ENCODE measurements at regions not wholly inside any gene's neighbourhood (a gene's known extent, or its start where the extent isn't known, plus 50 kb on each side); places are given as distances from the start of the nearest gene placed in this dataset.
A peak's percentile ranks its signal among the peaks of the same experiment; 100 is the strongest.
"Not testable (repeated sequence)": the region's sequence is repeated elsewhere in the genome, so short reads cannot be mapped to it uniquely, and the experiment has no call there.

DNA sequence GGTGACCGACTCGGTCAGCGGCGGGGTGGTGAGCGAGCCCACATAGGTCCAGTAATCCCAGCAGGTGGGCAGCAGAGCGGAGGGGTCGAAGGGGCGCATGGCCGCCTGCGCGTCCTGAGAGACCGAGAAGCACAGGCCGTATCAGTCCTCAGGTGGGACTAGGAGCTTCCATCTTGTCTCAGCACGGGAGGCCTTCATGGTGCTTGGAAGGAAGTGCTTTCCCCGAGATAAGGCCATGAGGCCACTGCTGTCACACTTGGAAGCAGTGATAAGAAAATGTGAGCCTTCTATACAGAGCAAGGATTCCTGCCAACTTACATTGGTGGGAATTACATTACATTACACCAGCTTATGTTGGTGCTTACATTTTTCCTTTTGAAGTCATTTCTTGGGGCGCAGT is 62.6 kb upstream of the METTL9 start:
- DNase-seq: not testable (repeated sequence)

- not testable (repeated sequence) for DNase-seq
Measured at GRCh38 chr16:21537598-21537997, 61.8 kb upstream of the METTL9 start.

DNA sequence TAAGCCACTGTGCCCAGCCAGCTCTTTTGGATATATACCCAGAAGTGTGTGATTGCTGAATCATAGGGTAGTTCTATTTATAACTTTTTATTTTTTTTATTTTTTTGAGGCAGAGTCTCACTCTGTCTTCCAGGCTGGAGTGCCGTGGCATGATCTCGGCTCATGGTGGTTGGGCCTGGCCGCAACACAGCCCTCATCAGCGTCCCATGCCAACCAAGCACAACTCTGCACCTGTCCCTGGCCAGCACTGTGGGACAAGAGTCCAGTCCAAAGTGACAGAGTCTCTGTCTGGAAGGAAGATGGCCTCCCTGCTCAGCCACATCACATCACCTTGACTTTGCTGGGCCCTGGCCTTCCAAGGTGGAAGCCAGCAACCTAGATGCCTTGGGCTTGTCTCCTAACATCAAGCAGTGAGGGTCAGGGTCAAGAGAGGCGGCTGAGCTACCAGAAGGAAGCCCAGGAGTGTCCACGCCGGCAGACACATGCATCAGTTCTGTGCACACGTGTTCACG is 60.2 kb upstream of the METTL9 start:
- DNase-seq: not testable (repeated sequence)

DNA sequence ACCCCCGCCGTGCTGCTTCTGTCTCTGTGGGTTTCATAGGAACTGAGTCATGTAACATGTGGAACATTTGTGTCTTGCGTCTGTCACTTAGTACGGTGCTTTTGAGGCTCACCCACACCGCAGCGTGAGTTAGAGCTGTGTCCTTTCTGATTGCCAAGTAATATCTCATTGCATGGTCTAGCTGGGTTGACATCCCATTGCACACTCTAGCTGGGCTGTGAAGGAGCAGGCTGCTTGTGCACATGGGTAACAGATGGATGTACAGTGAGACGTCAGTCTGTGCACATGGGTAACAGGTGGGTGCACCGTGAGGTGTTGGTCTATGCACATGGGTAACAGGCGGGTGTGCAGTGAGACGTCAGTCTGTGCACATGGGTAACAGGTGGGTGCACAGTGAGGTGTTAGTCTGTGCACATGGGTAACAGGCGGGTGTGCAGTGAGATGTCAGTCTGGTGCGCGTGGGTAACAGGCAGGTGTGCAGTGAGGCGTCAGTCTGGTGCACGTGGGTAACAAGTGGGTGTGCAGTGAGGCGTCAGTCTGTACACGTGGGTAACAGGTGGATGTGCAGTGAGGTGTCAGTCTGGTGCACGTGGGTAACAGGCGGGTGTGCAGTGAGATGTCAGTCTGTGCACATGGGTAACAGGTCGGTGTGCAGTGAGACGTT is 58.5 kb upstream of the METTL9 start:
- DNase-seq: peak; percentile 57

DNA sequence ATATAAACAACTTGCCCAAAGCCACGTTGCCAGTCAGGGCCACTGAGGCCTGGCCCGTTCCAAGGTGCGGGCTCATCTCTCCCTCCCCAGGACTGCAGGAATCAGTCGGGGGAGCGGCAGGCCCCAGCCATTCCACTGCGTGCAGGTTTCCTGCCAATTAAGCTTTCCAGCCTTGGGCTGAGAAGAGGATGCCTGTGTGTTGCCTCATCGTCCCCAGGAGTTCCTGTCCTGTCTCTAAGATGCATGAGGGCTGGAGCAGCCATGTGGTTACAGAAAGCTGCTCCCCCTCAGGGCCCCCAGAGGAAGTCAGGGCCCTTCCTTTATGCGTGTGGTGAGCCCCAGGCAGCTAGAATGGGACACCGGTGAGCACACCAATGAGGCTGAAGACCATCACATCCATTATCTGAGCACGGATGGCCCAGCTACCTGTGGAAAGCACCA is 57.7 kb upstream of the METTL9 start:
- DNase-seq: peak; percentile 31

- DNase-seq: not testable (repeated sequence)
Measured at GRCh38 chr16:21542075-21542474, 57.3 kb upstream of the METTL9 start.

DNA sequence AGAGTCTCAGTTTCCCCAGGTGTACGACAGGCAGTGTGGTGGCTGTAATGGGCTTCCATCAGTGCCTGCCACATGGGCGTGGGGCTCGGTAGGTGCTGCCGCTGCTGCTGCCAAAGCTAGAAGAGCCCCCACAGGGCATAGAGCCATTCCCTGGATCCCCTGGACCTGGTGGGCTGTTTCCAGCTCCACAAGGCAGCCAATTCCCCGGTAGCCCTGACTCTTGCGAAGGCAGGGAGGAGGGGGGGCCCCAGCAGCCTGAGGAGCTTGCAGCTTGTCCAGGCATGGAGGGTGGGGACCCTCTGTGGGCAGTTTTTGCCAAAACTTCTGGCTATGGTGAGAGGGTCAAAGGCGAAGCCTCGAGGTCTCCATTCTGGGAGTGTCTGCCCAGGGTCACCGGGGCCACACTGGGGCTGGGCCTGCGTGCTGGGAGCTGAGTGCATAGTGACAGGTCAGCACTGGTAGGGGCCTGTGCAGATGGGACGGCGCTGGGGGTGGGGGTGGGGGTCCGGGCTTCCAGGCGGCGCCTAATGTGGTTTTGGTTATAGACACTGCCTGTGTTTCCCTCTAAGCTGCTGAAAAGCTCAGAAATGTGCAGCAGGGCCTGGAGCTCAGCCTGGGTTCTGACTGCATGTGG is 56.8 kb upstream of the METTL9 start:
- DNase-seq: not testable (repeated sequence)

- DNase-seq: not testable (repeated sequence)
Measured at GRCh38 chr16:21543151-21543836, 56.1 kb upstream of the METTL9 start.

- DNase-seq: not testable (repeated sequence)
Measured at GRCh38 chr16:21545664-21546326, 53.6 kb upstream of the METTL9 start.

DNA sequence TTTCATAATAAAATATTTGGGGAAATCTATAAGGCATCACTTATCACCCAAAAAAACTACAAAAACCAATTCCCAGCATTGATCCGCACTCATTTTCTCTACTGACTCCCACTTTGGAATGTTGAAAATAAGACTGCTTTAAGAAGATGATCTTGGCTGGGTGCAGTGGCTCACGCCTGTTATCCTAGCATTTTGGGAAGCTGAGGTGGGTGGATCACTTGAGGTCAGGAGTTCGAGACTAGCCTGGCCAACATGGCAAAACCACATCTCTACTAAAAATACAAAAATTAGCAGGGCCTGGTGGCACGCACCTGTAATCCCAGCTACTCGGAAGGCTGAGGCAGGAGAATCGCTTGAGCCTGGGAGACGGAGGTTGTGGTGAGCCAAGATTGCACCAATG is 50.0 kb upstream of the METTL9 start:
- not testable (repeated sequence) for DNase-seq

All from CD4-positive, alpha-beta T cell treated with Interleukin-17A for 1 hour (primary cell).